HepG2 (cell line): ENCODE measurements at regions not wholly inside any gene's neighbourhood (a gene's known extent, or its start where the extent isn't known, plus 50 kb on each side); places are given as distances from the start of the nearest gene placed in this dataset.
A peak's percentile ranks its signal among the peaks of the same experiment; 100 is the strongest.

ENCODE experiments used
- ATAC-seq: fragments of 200-7000 bp; cut with Tn5 transposase; 3 replicates; pipeline ENCODE4 v1.9.1; 2020; ENCODE audit warnings: mild to moderate bottlenecking, moderate library complexity
- BruUV-seq: library from RNA; stranded (reverse); fragments of 400-500 nt; replicated peaks from 2 replicates; lab custom pipeline; 2021; lab: Mats Ljungman, UMichigan
- CTCF ChIA-PET: fragments of 300-600 bp; formaldehyde crosslinking; extraction: SDS; loops from one replicate; lab custom pipeline; 2021; ENCODE audit warnings: low total read pairs, inconsistent platforms, low intra/inter-chr PET ratio; lab: Yijun Ruan, JAX
- POLR2A ChIA-PET: fragments of 350-600 bp; sonication (Branson Sonifier 250); formaldehyde crosslinking; loops from one replicate; lab custom pipeline; 2020; ENCODE audit warnings: antibody characterized with exemption, inconsistent platforms; lab: Yijun Ruan, JAX
- DNase-seq: peaks from one replicate; pipeline ENCODE4 v3.0.0-alpha.2; 2015; ENCODE audit warnings: low spot score
- FAIRE-seq: peaks from 3 replicates; lab custom pipeline; 2011; peaks lifted over from hg19 to GRCh38; lab: Jason Lieb, UNC
- H2AFZ ChIP-seq: one replicate; pipeline ENCODE4 v1.6.1; 2011; ENCODE audit warnings: low read length, inconsistent platforms
- H3K27ac ChIP-seq: fragments of 300-600 bp; 3 replicates; pipeline ENCODE4 v1.8.0; 2011; ENCODE audit warnings: mixed run types, mild to moderate bottlenecking, mixed read lengths, low read length, inconsistent platforms; ENCODE audit not compliant: insufficient read depth; ENCODE audit errors: extremely low read length
- H3K27me3 ChIP-seq, 2 experiments: fragments of 200-600 bp in 1 of 2; 2 replicates in 1 of 2; 3 replicates in 1 of 2; pipeline versions ENCODE4 v1.6.0 to v1.8.0; 2011; ENCODE audit warnings: low read length in 2 of 2, mild to moderate bottlenecking in 2 of 2, moderate library complexity in 2 of 2, inconsistent platforms in 1 of 2; ENCODE audit not compliant: insufficient read depth in 2 of 2, control insufficient read depth in 1 of 2
- H3K36me3 ChIP-seq, 2 experiments: fragments of 200-600 bp in 1 of 2; replicated peaks in 1 of 2; 2 replicates in 1 of 2; 3 replicates in 1 of 2; pipeline versions ENCODE4 v1.5.1 to v1.8.0; 2011; ENCODE audit warnings: low read length in 2 of 2, inconsistent platforms in 1 of 2; ENCODE audit not compliant: insufficient read depth in 2 of 2, control insufficient read depth in 1 of 2
- H3K4me1 ChIP-seq: 2 replicates; pipeline ENCODE4 v1.5.1; 2012; ENCODE audit warnings: low read length, inconsistent platforms; ENCODE audit not compliant: insufficient read depth
- H3K4me2 ChIP-seq: 2 replicates; pipeline ENCODE4 v1.6.0; 2011; ENCODE audit warnings: low read depth, low read length, inconsistent platforms
- H3K4me3 ChIP-seq, 3 experiments: fragments of 200-600 bp in 1 of 3; sonication (generic), shearing (Covaris generic) in 1 of 3; replicated peaks in 1 of 3; 2 replicates each; pipeline ENCODE4 v1.5.1; 2011 to 2016; ENCODE audit warnings: low read length in 3 of 3, inconsistent platforms in 2 of 3, low read depth in 2 of 3, mild to moderate bottlenecking in 2 of 3, control low read depth in 1 of 3, mixed read lengths in 1 of 3; ENCODE audit not compliant: insufficient read depth in 1 of 3
- H3K79me2 ChIP-seq: one replicate; pipeline ENCODE4 v1.6.1; 2011; ENCODE audit warnings: low read length, inconsistent platforms; ENCODE audit not compliant: insufficient read depth
- H3K9ac ChIP-seq: 2 replicates; pipeline ENCODE4 v1.6.0; 2011; ENCODE audit warnings: mild to moderate bottlenecking, low read depth, low read length, inconsistent platforms; ENCODE audit not compliant: insufficient read depth
- H3K9me3 ChIP-seq: 2 replicates; pipeline ENCODE4 v1.5.1; 2012; ENCODE audit warnings: mild to moderate bottlenecking, low read length
- H4K20me1 ChIP-seq: 2 replicates; pipeline ENCODE4 v1.6.0; 2011; ENCODE audit warnings: inconsistent platforms, mild to moderate bottlenecking, low read length, moderate library complexity; ENCODE audit not compliant: insufficient read depth
- ATAD3A ChIP-seq: sonication (generic); formaldehyde crosslinking; IDR thresholded peaks from 2 replicates; pipeline ENCODE4 v1.4.0; 2020; ENCODE audit warnings: missing genetic modification reagents
- BHLHE40 ChIP-seq: IDR thresholded peaks from 2 replicates; pipeline ENCODE4 v1.6.1; 2011; ENCODE audit warnings: low read length, improper control_type of control experiment
- IRF2 ChIP-seq: IDR thresholded peaks from 2 replicates; pipeline ENCODE4 v1.6.1; 2018; ENCODE audit warnings: missing genetic modification reagents, missing compliant biosample characterization
- KDM4B ChIP-seq: sonication (generic); formaldehyde crosslinking; IDR thresholded peaks from 2 replicates; pipeline ENCODE4 v1.4.0; 2020; ENCODE audit warnings: missing genetic modification reagents
- SOX13 ChIP-seq, 3 experiments: fragments of 450-650 bp in 1 of 3; sonication (generic) in 1 of 3; formaldehyde crosslinking in 1 of 3; IDR thresholded peaks in 2 of 3; conservative IDR thresholded peaks in 1 of 3; 2 replicates each; pipeline versions ENCODE4 v1.5.0 to v1.6.1; 2016 to 2020; ENCODE audit warnings: antibody characterized with exemption in 1 of 3, mild to moderate bottlenecking in 1 of 3, missing compliant biosample characterization in 1 of 3, missing genetic modification reagents in 1 of 3, moderate library complexity in 1 of 3
- SRSF1 ChIP-seq: fragments of 200-400 bp; formaldehyde crosslinking; optimal IDR thresholded peaks from 2 replicates; pipeline ENCODE3; 2017; ENCODE audit warnings: mild to moderate bottlenecking, low read depth, low read length, moderate library complexity
- ZKSCAN8 ChIP-seq: IDR thresholded peaks from 2 replicates; pipeline ENCODE4 v1.6.1; 2016; ENCODE audit warnings: borderline replicate concordance, missing genetic modification reagents, missing compliant biosample characterization
- ZNF224 ChIP-seq: sonication (generic); formaldehyde crosslinking; IDR thresholded peaks from 2 replicates; pipeline ENCODE4 v1.5.0; 2020; ENCODE audit warnings: mild to moderate bottlenecking, missing genetic modification reagents
- ZNF343 ChIP-seq: sonication (generic); formaldehyde crosslinking; IDR thresholded peaks from 2 replicates; pipeline ENCODE4 v1.4.0; 2020; ENCODE audit warnings: mild to moderate bottlenecking, missing genetic modification reagents
- ZNF441 ChIP-seq: sonication (generic); formaldehyde crosslinking; IDR thresholded peaks from 2 replicates; pipeline ENCODE4 v1.7.0; 2021; ENCODE audit warnings: missing genetic modification reagents, borderline replicate concordance
- ZNF530 ChIP-seq: sonication (generic); formaldehyde crosslinking; IDR thresholded peaks from 2 replicates; pipeline ENCODE4 v1.5.0; 2020; ENCODE audit warnings: low read depth, mild to moderate bottlenecking, missing genetic modification reagents
- ZNF558 ChIP-seq: sonication (generic); formaldehyde crosslinking; IDR thresholded peaks from 2 replicates; pipeline ENCODE4 v1.9.0; 2022; ENCODE audit warnings: mild to moderate bottlenecking, missing genetic modification reagents, borderline replicate concordance
- ZSCAN20 ChIP-seq: sonication (generic); formaldehyde crosslinking; IDR thresholded peaks from 2 replicates; pipeline ENCODE4 v1.4.0; 2020; ENCODE audit warnings: missing genetic modification reagents, mild to moderate bottlenecking, borderline replicate concordance
- WGBS: methylation state at CpG from one replicate; pipeline ENCODE4 v1.1.6; 2017; ENCODE audit warnings: low lambda C conversion rate; 5-methylcytosine and 5-hydroxymethylcytosine counted together
- in situ Hi-C: cut with HindIII; loops from 2 replicates; pipeline ENCODE4 v1.10.0; 2017; ENCODE audit warnings: low pct_unique_long_range_greater_than_20kb; ENCODE audit not compliant: extremely low pct_ligation_motif_present
- intact Hi-C: fragments of 100-400 bp; cut with micrococcal nuclease; formaldehyde crosslinking; loops from one replicate; pipeline ENCODE4 v1.10.0; 2022; ENCODE audit not compliant: unreplicated experiment
- TF ChIP-seq, protein P1 (sequence below), 2 experiments: sonication (generic) in 1 of 2; formaldehyde crosslinking in 1 of 2; IDR thresholded peaks; 2 replicates each; pipeline versions ENCODE4 v1.4.0 to v1.6.1; 2018 to 2020; ENCODE audit warnings: missing genetic modification reagents in 2 of 2, borderline replicate concordance in 1 of 2, low read depth in 1 of 2, mild to moderate bottlenecking in 1 of 2, missing biosample characterization in 1 of 2
- TF ChIP-seq, protein P2 (sequence below): sonication (generic); formaldehyde crosslinking; IDR thresholded peaks from 2 replicates; pipeline ENCODE4 v1.8.1; 2023; ENCODE audit warnings: mild to moderate bottlenecking, missing genetic modification reagents
- TF ChIP-seq, protein P3 (sequence below): sonication (generic); formaldehyde crosslinking; IDR thresholded peaks from 2 replicates; pipeline ENCODE4 v1.9.0; 2021; ENCODE audit warnings: missing genetic modification reagents, borderline replicate concordance

DNA sequence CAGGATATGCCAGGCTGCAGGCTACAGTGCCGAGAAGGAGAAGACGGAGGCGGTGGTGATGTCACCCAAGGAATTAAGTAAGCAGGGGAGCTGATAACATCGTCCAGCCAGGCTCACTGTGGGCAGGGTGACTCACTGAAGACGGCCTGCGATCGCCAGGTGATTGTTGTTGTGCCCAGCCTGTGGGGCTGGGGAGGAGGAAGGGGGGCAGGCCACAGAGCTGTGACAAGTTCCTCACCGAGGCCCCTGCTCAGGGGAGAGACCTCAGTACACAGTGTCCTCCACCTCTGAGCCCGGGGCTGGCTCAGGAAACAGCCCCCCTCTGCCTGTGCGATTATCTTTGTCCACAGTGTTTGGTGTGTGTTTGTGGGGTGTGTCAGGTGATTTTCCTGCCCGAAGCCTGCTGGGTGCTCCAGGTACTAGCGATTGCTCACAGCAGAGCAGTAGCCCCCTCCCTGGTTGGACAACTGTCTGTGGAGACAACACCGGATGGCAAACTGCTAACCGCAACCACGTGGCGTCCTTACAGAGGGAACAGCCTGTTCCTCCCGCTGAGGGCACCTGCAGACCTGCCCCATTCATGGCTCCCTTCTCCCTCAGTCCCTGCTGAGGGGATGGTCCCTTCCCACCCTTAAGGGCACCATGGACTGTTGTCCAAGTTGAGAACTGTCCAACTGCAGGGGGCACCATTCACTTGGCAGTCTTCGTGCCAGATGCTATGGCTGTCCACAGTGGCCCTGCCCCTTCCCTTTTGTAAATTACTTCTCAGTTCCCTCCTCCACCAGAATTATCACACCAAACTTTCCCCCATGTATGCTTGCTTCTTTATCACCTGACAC, 95.1 kb downstream of the ZFP36L2 start:
- no peaks in the 10 kb centered on the region for H3K79me2 ChIP-seq
- H3K9ac ChIP-seq, result peak overlapping the region; percentile 36
- FAIRE-seq (peak; percentile 96), DNase-seq (peak; percentile 80), ATAC-seq (peak; percentile 68)
- 30% methylated on average over 14 of the region's 18 CpGs for WGBS
- no peaks in the 10 kb centered on the region for H4K20me1 ChIP-seq
- intact Hi-C loops, result loop anchor here (1.0 to 5.0 kb wide), 5 partner anchors 32 to 353 kb away; no protein-coding TSS in a partner anchor
- H3K4me2 ChIP-seq, result peak overlapping the region; percentile 63
- H3K36me3 ChIP-seq, result no peaks in the 10 kb centered on the region
- in situ Hi-C loops, result no loop called here
- POLR2A ChIA-PET, result interaction anchor here (0.6 to 6.3 kb wide), 8 partner anchors 17 to 157 kb away, joined by 3 to 46 read pairs (median 6); partner anchors contain the start of gene ZFP36L2
- peak overlapping the region; percentile 16 for H2AFZ ChIP-seq
- H3K4me3 ChIP-seq, result peak overlapping the region in 1 of 3 experiments; percentile 34; a peak in 2 of 6 replicates
- no peaks in the 10 kb centered on the region for H3K27me3 ChIP-seq
- CTCF ChIA-PET, result interaction anchor here (0.6 to 2.3 kb wide), 6 partner anchors 34 to 411 kb away, joined by 3 to 34 read pairs (median 4); partner anchors contain the start of gene ZFP36L2
- BruUV-seq, result no TSS peak
- peak overlapping the region; percentile 11 for H3K27ac ChIP-seq
- H3K9me3 ChIP-seq, result no peaks in the 10 kb centered on the region
- H3K4me1 ChIP-seq, result peaks cover 86% of the 10 kb centered on the region
- TF ChIP-seq, protein P1, sequence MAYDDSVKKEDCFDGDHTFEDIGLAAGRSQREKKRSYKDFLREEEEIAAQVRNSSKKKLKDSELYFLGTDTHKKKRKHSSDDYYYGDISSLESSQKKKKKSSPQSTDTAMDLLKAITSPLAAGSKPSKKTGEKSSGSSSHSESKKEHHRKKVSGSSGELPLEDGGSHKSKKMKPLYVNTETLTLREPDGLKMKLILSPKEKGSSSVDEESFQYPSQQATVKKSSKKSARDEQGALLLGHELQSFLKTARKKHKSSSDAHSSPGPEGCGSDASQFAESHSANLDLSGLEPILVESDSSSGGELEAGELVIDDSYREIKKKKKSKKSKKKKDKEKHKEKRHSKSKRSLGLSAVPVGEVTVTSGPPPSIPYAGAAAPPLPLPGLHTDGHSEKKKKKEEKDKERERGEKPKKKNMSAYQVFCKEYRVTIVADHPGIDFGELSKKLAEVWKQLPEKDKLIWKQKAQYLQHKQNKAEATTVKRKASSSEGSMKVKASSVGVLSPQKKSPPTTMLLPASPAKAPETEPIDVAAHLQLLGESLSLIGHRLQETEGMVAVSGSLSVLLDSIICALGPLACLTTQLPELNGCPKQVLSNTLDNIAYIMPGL (CRISPR knock-in tag; IDR thresholded peaks at IDR 0.05; ENCODE audit: borderline replicate concordance in 1 of 2, low read depth in 1 of 2), result peak; percentile 68 to 85; a peak in 3 of 4 replicates
- 0 out of 2 replicates have a peak, but pooled peaks have one; percentile 77 for TF ChIP-seq ZKSCAN8 (CRISPR knock-in tag)
- TF ChIP-seq, protein P2, sequence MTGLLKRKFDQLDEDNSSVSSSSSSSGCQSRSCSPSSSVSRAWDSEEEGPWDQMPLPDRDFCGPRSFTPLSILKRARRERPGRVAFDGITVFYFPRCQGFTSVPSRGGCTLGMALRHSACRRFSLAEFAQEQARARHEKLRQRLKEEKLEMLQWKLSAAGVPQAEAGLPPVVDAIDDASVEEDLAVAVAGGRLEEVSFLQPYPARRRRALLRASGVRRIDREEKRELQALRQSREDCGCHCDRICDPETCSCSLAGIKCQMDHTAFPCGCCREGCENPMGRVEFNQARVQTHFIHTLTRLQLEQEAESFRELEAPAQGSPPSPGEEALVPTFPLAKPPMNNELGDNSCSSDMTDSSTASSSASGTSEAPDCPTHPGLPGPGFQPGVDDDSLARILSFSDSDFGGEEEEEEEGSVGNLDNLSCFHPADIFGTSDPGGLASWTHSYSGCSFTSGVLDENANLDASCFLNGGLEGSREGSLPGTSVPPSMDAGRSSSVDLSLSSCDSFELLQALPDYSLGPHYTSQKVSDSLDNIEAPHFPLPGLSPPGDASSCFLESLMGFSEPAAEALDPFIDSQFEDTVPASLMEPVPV (CRISPR knock-in tag), result peak; percentile 47; the same call in 1 of the 2 replicates
- TF ChIP-seq SRSF1, result peak; percentile 64
- TF ChIP-seq, protein P3, sequence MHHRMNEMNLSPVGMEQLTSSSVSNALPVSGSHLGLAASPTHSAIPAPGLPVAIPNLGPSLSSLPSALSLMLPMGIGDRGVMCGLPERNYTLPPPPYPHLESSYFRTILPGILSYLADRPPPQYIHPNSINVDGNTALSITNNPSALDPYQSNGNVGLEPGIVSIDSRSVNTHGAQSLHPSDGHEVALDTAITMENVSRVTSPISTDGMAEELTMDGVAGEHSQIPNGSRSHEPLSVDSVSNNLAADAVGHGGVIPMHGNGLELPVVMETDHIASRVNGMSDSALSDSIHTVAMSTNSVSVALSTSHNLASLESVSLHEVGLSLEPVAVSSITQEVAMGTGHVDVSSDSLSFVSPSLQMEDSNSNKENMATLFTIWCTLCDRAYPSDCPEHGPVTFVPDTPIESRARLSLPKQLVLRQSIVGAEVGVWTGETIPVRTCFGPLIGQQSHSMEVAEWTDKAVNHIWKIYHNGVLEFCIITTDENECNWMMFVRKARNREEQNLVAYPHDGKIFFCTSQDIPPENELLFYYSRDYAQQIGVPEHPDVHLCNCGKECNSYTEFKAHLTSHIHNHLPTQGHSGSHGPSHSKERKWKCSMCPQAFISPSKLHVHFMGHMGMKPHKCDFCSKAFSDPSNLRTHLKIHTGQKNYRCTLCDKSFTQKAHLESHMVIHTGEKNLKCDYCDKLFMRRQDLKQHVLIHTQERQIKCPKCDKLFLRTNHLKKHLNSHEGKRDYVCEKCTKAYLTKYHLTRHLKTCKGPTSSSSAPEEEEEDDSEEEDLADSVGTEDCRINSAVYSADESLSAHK, result no peak
- TF ChIP-seq KDM4B (CRISPR knock-in tag), result no peak
- TF ChIP-seq ZSCAN20 (CRISPR knock-in tag), result no peak; the same call in 1 of the 2 replicates
- peak; percentile 18; the same call in 1 of the 2 replicates for TF ChIP-seq BHLHE40
- TF ChIP-seq ATAD3A (CRISPR knock-in tag), result no peak
- 0 out of 2 replicates have a peak, but pooled peaks have one; percentile 10 for TF ChIP-seq ZNF343 (CRISPR knock-in tag)
- TF ChIP-seq ZNF441 (CRISPR knock-in tag), result no peak
- no peak for TF ChIP-seq ZNF558 (CRISPR knock-in tag)
- TF ChIP-seq ZNF530 (CRISPR knock-in tag), result no peak
- no peak; the same call in 1 of the 2 replicates for TF ChIP-seq IRF2 (CRISPR knock-in tag)
- TF ChIP-seq ZNF224, result no peak
- TF ChIP-seq SOX13 (IDR thresholded peaks at IDR 0.05), result no peak
- TF ChIP-seq SOX13 (CRISPR knock-in tag; conservative IDR thresholded peaks at IDR 0.05 in 1 of 2, IDR thresholded peaks at IDR 0.05 in 1 of 2), result peak in 1 of 2 experiments; percentile 68; a peak in 2 of 4 replicates
